Epithelial cell of proximal tubule (primary cell): ENCODE measurements at regions not wholly inside any gene's neighbourhood (a gene's known extent, or its start where the extent isn't known, plus 50 kb on each side); places are given as distances from the start of the nearest gene placed in this dataset.

ENCODE experiments used
- DNase-seq: peaks from one replicate; pipeline ENCODE4 v3.0.0-alpha.2; 2011; ENCODE audit warnings: low read depth
- H3K4me3 ChIP-seq: 2 replicates; pipeline ENCODE4 v1.5.1; 2011; ENCODE audit warnings: low read depth, mild to moderate bottlenecking, low read length
- CTCF ChIP-seq: conservative IDR thresholded peaks from 2 replicates; pipeline ENCODE4 v1.5.1; 2012; ENCODE audit warnings: low read depth, mild to moderate bottlenecking, low read length

GRCh38 chr4:52251864-52252263 lies 200.8 kb downstream of the SPATA18 start:
- no peak overlapping the region for H3K4me3 ChIP-seq
- no peak for TF ChIP-seq CTCF
- DNase-seq: no peak

- DNase-seq: no peak
- H3K4me3 ChIP-seq: no peak overlapping the region
- no peak for TF ChIP-seq CTCF
These were observed 201.9 kb downstream of the SPATA18 start for GRCh38 chr4:52253025-52253424.

GRCh38 chr4:52256522-52256921 lies 205.4 kb downstream of the SPATA18 start:
- DNase-seq: no peak
- no peak for TF ChIP-seq CTCF
- no peak overlapping the region for H3K4me3 ChIP-seq

GRCh38 chr4:52259978-52260377 lies 208.9 kb downstream of the SPATA18 start:
- no peak for TF ChIP-seq CTCF
- H3K4me3 ChIP-seq: no peak overlapping the region
- no peak for DNase-seq

- TF ChIP-seq CTCF: no peak
- no peak overlapping the region for H3K4me3 ChIP-seq
- no peak for DNase-seq
These were observed 209.6 kb downstream of the SPATA18 start for GRCh38 chr4:52260514-52261210.

- peak; percentile 39 for DNase-seq
- no peak overlapping the region for H3K4me3 ChIP-seq
- no peak for TF ChIP-seq CTCF
These were observed 212.5 kb downstream of the SPATA18 start for GRCh38 chr4:52263607-52264006.

GRCh38 chr4:52265781-52266525 lies 214.8 kb downstream of the SPATA18 start:
- TF ChIP-seq CTCF: no peak
- H3K4me3 ChIP-seq: no peak overlapping the region
- DNase-seq: no peak
